PC-3 (cell line): ENCODE measurements at regions not wholly inside any gene's neighbourhood (a gene's known extent, or its start where the extent isn't known, plus 50 kb on each side); places are given as distances from the start of the nearest gene placed in this dataset.

Source experiments
- ATAC-seq: fragments of 200-7000 bp; cut with Tn5 transposase; 2 replicates; pipeline ENCODE4 v1.9.1; 2020; ENCODE audit warnings: mild to moderate bottlenecking, moderate library complexity
- BruUV-seq: library from RNA; stranded (reverse); fragments of 400-500 nt; replicated peaks from 2 replicates; lab custom pipeline; 2021; lab: Mats Ljungman, UMichigan
- CTCF ChIA-PET: fragments of 300-600 bp; sonication (Branson Sonifier 250); formaldehyde crosslinking; loops from one replicate; lab custom pipeline; 2022; ENCODE audit warnings: antibody characterized with exemption; lab: Charles Lee
- POLR2A ChIA-PET: fragments of 300-600 bp; sonication (Branson Sonifier 250); formaldehyde crosslinking; loops from one replicate; lab custom pipeline; 2022; ENCODE audit warnings: antibody characterized with exemption; ENCODE audit not compliant: unreplicated experiment; lab: Charles Lee
- DNase-seq: peaks from one replicate; pipeline ENCODE4 v3.0.0-alpha.2; 2015
- H2AFZ ChIP-seq: fragments of 300-600 bp; sonication (generic); 2 replicates; pipeline ENCODE4 v1.6.0; 2016; ENCODE audit warnings: antibody characterized with exemption, low read length
- H3F3A ChIP-seq: fragments of 300-600 bp; sonication (generic); one replicate; pipeline ENCODE4 v1.6.0; 2017; ENCODE audit warnings: antibody characterized with exemption, low read length, control low read depth, mild to moderate bottlenecking; ENCODE audit not compliant: unreplicated experiment
- H3K27ac ChIP-seq: fragments of 300-600 bp; sonication (generic); 2 replicates; pipeline ENCODE4 v1.5.1; 2016; ENCODE audit warnings: mild to moderate bottlenecking, low read length
- H3K27me3 ChIP-seq: fragments of 300-600 bp; sonication (generic); 2 replicates; pipeline ENCODE4 v1.6.1; 2016; ENCODE audit warnings: low read length, mixed read lengths
- H3K36me3 ChIP-seq: fragments of 300-600 bp; sonication (generic); 2 replicates; pipeline ENCODE4 v1.6.1; 2016; ENCODE audit warnings: low read depth, mixed run types, low read length, mixed read lengths
- H3K4me1 ChIP-seq: fragments of 300-600 bp; sonication (generic); 2 replicates; pipeline ENCODE4 v1.5.1; 2016; ENCODE audit warnings: low read length; ENCODE audit not compliant: insufficient read depth
- H3K4me2 ChIP-seq: fragments of 300-600 bp; sonication (generic); 2 replicates; pipeline ENCODE4 v1.6.0; 2016; ENCODE audit warnings: low read length
- H3K4me3 ChIP-seq: fragments of 300-600 bp; sonication (generic); 2 replicates; pipeline ENCODE4 v1.5.1; 2016; ENCODE audit warnings: mild to moderate bottlenecking, low read length, mixed read lengths
- H3K79me2 ChIP-seq: fragments of 300-600 bp; sonication (generic); 2 replicates; pipeline ENCODE4 v1.6.1; 2017; ENCODE audit warnings: low read length, mixed read lengths
- H3K9ac ChIP-seq: fragments of 300-600 bp; sonication (generic); 2 replicates; pipeline ENCODE4 v1.6.0; 2016; ENCODE audit warnings: mild to moderate bottlenecking, low read length
- H3K9me2 ChIP-seq: fragments of 300-600 bp; sonication (generic); replicated peaks from 2 replicates; pipeline ENCODE4 v1.6.1; 2016; ENCODE audit warnings: mixed run types, low read length, mixed read lengths
- H3K9me3 ChIP-seq: fragments of 300-600 bp; sonication (generic); 2 replicates; pipeline ENCODE4 v1.6.1; 2016; ENCODE audit warnings: low read length, mixed read lengths
- H4K20me1 ChIP-seq: fragments of 300-600 bp; sonication (generic); 2 replicates; pipeline ENCODE4 v1.6.1; 2016; ENCODE audit warnings: low read length, mixed read lengths
- EZH2 ChIP-seq: fragments of 300-600 bp; sonication (generic); IDR thresholded peaks from one replicate; pipeline ENCODE4 v1.6.1; 2017; ENCODE audit warnings: antibody characterized with exemption, mild to moderate bottlenecking, low read length; ENCODE audit not compliant: unreplicated experiment
- EZH2phosphoT487 ChIP-seq: fragments of 300-600 bp; sonication (generic); IDR thresholded peaks from 2 replicates; pipeline ENCODE4 v1.6.1; 2018; ENCODE audit warnings: mild to moderate bottlenecking, antibody characterized with exemption, low read length, borderline replicate concordance
- intact Hi-C: fragments of 100-400 bp; cut with micrococcal nuclease; formaldehyde crosslinking; loops from 2 replicates; pipeline ENCODE4 v1.9.0; 2023
- TF ChIP-seq, protein P1 (sequence below): fragments of 300-600 bp; sonication (generic); conservative IDR thresholded peaks from 2 replicates; pipeline ENCODE4 v1.5.1; 2017; ENCODE audit warnings: antibody characterized with exemption, low read depth, mild to moderate bottlenecking, low read length

DNA sequence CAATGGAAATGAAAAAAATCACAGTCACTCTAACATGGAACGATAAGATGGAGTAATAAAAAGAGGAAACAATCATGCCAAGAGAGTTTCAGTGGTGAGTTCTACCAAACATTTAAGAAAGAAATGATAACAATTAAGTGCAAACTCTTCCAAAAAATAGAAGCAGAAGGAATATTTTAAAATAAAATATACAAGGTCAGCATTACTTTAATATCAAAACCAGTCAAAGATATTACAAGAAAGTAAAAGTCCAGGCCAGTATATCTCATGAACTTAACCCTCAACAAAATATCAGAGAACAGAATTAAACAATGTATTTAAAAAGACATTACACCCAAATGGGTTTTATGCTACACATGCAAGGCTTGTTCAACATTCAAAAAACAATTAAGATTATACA is 829.4 kb downstream of the TRIB2 start:
- intact Hi-C loops: no loop called here
- BruUV-seq: no TSS peak
- Histone ChIP-seq H3K27me3 (no peaks in the 10 kb centered on the region), H3K4me3 (no peak overlapping the region), H3K79me2 (no peaks in the 10 kb centered on the region), H4K20me1 (no peaks in the 10 kb centered on the region), H3K4me1 (peaks cover 9% of the 10 kb centered on the region), H3K9ac (no peak overlapping the region), H3K4me2 (no peak overlapping the region), H3K9me3 (no peaks in the 10 kb centered on the region), H3F3A (no peaks in the 10 kb centered on the region), H2AFZ (no peak overlapping the region), H3K27ac (no peak overlapping the region), H3K36me3 (no peaks in the 10 kb centered on the region), H3K9me2 (no peaks in the 10 kb centered on the region)
- TF ChIP-seq, protein P1, sequence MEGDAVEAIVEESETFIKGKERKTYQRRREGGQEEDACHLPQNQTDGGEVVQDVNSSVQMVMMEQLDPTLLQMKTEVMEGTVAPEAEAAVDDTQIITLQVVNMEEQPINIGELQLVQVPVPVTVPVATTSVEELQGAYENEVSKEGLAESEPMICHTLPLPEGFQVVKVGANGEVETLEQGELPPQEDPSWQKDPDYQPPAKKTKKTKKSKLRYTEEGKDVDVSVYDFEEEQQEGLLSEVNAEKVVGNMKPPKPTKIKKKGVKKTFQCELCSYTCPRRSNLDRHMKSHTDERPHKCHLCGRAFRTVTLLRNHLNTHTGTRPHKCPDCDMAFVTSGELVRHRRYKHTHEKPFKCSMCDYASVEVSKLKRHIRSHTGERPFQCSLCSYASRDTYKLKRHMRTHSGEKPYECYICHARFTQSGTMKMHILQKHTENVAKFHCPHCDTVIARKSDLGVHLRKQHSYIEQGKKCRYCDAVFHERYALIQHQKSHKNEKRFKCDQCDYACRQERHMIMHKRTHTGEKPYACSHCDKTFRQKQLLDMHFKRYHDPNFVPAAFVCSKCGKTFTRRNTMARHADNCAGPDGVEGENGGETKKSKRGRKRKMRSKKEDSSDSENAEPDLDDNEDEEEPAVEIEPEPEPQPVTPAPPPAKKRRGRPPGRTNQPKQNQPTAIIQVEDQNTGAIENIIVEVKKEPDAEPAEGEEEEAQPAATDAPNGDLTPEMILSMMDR: no peak
- TF ChIP-seq EZH2phosphoT487 (no peak), EZH2 (no peak)
- POLR2A ChIA-PET: no interaction called here
- no peak for DNase-seq
- CTCF ChIA-PET: no interaction called here
- no peak for ATAC-seq

DNA sequence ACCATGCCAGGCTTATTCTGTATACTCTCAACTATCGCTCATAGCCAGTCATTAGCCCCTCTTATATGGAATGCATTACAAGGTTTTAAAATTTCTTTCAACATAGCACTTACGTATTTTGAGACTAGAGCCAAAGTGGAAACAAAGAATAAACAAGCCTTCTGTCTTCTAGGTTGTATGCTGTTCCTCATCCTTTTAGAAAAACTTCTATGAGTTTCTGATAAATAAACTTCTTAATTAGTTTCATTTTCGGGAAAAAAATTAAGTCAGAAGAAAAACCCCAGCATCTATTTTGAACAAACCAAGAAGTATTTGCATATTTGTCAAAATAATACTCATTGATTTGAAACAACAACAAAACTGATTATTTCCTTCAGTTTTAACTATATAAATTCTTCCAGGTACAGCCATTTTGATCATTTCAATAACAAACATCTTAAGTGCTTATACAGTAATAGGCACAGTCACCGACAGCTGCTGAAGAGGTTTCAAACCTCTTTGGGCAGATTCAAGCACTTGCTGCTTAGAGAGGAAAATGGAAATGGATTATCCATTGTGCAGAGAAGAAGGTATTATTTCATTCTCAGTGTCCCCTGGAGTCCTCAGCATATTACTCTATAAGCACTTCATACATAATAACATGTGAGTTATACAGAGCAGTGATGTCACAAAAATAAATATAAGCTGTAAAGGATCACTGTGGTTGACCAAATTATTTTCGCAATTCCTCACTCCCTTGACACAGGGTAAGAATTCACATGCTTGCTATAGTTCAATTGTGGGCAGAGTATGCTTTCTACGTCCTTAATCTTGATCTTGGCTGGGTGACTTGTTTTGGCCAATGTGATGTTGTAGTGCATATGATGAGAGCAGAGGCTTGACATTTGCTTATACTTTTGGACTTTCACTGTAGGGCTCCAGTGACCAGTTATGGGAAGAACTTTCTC is 833.8 kb downstream of the TRIB2 start:
- TF ChIP-seq EZH2: no peak
- TF ChIP-seq, protein P1: no peak
- no peak for TF ChIP-seq EZH2phosphoT487
- Histone ChIP-seq H3K27me3 (no peaks in the 10 kb centered on the region), H4K20me1 (no peaks in the 10 kb centered on the region), H3F3A (no peaks in the 10 kb centered on the region), H3K4me1 (0 out of 2 replicates have a peak, but pooled peaks cover under 1% of the 10 kb centered on the region), H3K79me2 (no peaks in the 10 kb centered on the region), H3K9me2 (no peaks in the 10 kb centered on the region), H3K9me3 (no peaks in the 10 kb centered on the region), H3K36me3 (no peaks in the 10 kb centered on the region), H3K4me3 (no peak overlapping the region), H3K9ac (no peak overlapping the region), H3K27ac (no peak overlapping the region), H2AFZ (0 out of 2 replicates have a peak overlapping the region, but pooled peaks have one; percentile 4), H3K4me2 (no peak overlapping the region)
- no TSS peak for BruUV-seq
- no peak for ATAC-seq
- intact Hi-C loops: no loop called here
- DNase-seq: no peak
- POLR2A ChIA-PET: no interaction called here
- CTCF ChIA-PET: no interaction called here
